K562 (cell line): ENCODE measurements at regions not wholly inside any gene's neighbourhood (a gene's known extent, or its start where the extent isn't known, plus 50 kb on each side); places are given as distances from the start of the nearest gene placed in this dataset.

Experiments used
- CHAMP1 ChIP-seq: fragments of 450-650 bp; IDR thresholded peaks from 2 replicates; pipeline ENCODE4 v1.6.1; 2016; ENCODE audit warnings: mild to moderate bottlenecking
- CTCF ChIP-seq, 3 experiments: IDR thresholded peaks in 2 of 3; conservative IDR thresholded peaks in 1 of 3; 2 replicates each; pipeline ENCODE4 v1.5.1; 2011 to 2012; ENCODE audit warnings: low read length in 3 of 3, mild to moderate bottlenecking in 3 of 3, control low read depth in 2 of 3, improper control_type of control experiment in 1 of 3, inconsistent platforms in 1 of 3, low read depth in 1 of 3, mixed read lengths in 1 of 3, moderate library complexity in 1 of 3; ENCODE audit not compliant: insufficient read depth in 2 of 3
- E2F4 ChIP-seq: sonication (generic); formaldehyde crosslinking; IDR thresholded peaks from 2 replicates; pipeline ENCODE4 v1.8.0; 2022; ENCODE audit warnings: mild to moderate bottlenecking, low read depth, missing genetic modification reagents
- EP300 ChIP-seq: IDR thresholded peaks from 2 replicates; pipeline ENCODE4 v1.6.1; 2012; ENCODE audit warnings: low read length, improper control_type of control experiment
- GTF2F1 ChIP-seq: IDR thresholded peaks from 2 replicates; pipeline ENCODE4 v1.6.1; 2011; ENCODE audit warnings: low read depth, low read length, improper control_type of control experiment
- SIN3A ChIP-seq, 2 experiments: fragments of 150-350 bp in 1 of 2; IDR thresholded peaks; 2 replicates each; pipeline ENCODE4 v1.6.1; 2011 to 2016; ENCODE audit warnings: borderline replicate concordance in 2 of 2, low read depth in 2 of 2, low read length in 2 of 2, mild to moderate bottlenecking in 2 of 2, moderate library complexity in 2 of 2; ENCODE audit not compliant: control insufficient read depth in 1 of 2
- ZC3H4 ChIP-seq: sonication (generic); formaldehyde crosslinking; IDR thresholded peaks from 2 replicates; pipeline ENCODE4 v1.9.0; 2021; ENCODE audit warnings: missing genetic modification reagents, borderline replicate concordance
- ZNF282 ChIP-seq: sonication (generic); formaldehyde crosslinking; IDR thresholded peaks from 2 replicates; pipeline ENCODE4 v1.8.1; 2023; ENCODE audit warnings: missing genetic modification reagents
- ZNF76 ChIP-seq: fragments of 250-450 bp; sonication (Bioruptor Pico); IDR thresholded peaks from 2 replicates; pipeline ENCODE4 v1.4.0; 2020; ENCODE audit warnings: mild to moderate bottlenecking, moderate library complexity, borderline replicate concordance

GRCh38 chr2:44104855-44105271 is 63.8 kb upstream of the PPM1B start:
- TF ChIP-seq E2F4 (CRISPR knock-in tag) (no peak), EP300 (no peak), ZNF76 (CRISPR knock-in tag) (no peak), GTF2F1 (no peak), ZC3H4 (CRISPR knock-in tag) (no peak), CHAMP1 (no peak), SIN3A (IDR thresholded peaks at IDR 0.05; ENCODE audit: borderline replicate concordance in 2 of 2, control insufficient read depth in 1 of 2, low read depth in 2 of 2, low read length in 2 of 2) (no peak), CTCF (IDR thresholded peaks at IDR 0.05 in 2 of 3, conservative IDR thresholded peaks at IDR 0.05 in 1 of 3; ENCODE audit: insufficient read depth in 2 of 3, low read depth in 1 of 3, low read length in 3 of 3) (no peak), ZNF282 (CRISPR knock-in tag) (no peak)
